ENCODE measurements at regions not wholly inside any gene's neighbourhood (a gene's known extent, or its start where the extent isn't known, plus 50 kb on each side); places are given as distances from the start of the nearest gene placed in this dataset.

DNA sequence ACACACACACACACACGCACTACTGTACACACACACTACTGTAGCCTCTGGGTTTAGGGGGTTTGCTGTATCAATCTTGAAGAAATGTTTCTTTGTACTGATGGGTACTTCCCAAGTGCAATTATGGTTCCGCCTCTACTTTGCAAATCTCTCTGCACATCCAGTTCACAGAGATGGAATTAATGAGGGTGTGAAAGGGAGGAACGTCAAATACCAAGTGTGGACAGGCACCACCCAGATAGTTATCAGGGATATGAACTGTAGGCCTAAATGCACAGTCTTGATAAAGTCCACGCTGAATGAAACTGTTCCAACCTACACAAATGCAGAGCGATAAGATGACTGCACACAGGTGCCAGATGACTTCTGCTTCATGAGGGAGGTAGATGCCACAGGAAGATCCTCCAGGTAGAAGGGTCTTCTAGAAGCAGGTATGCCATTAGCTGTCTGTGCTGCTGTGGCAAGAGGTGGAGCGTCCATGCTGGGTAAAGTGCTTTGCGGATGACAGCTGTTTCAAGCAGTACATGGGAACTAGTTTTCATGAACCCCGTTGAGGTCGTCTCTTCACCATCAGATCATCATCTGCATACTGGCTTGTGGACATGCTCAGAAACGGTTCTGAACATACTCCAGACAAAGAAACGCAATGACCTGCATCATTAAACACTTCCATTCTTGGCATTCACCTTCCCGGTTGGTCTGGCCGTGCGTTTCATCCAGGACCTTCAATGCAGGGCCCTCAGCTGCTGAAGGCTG lies 314.3 kb upstream of the RTL1 start:
- no peak overlapping the region for H3K27ac ChIP-seq (ENCODE audit: insufficient read depth, low read depth, low read length)
- H3K9me1 ChIP-seq (replicated peaks; ENCODE audit: control insufficient read depth, extremely low read depth, insufficient read depth, low read length): no peaks in the 10 kb centered on the region
- TF ChIP-seq FOS (IDR thresholded peaks at IDR 0.05; ENCODE audit: borderline replicate concordance, insufficient read depth, low read length) (no peak), JUN (IDR thresholded peaks at IDR 0.05; ENCODE audit: borderline replicate concordance, insufficient read depth, insufficient read length, low read depth) (no peak), POLR2A (IDR thresholded peaks at IDR 0.05; ENCODE audit: low read depth, low read length) (no peak)
- TF ChIP-seq, protein P1, sequence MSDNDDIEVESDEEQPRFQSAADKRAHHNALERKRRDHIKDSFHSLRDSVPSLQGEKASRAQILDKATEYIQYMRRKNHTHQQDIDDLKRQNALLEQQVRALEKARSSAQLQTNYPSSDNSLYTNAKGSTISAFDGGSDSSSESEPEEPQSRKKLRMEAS (IDR thresholded peaks at IDR 0.05; ENCODE audit: insufficient read depth, insufficient read length): no peak
- no peak overlapping the region for H3K4me2 ChIP-seq (ENCODE audit: insufficient read depth, low read length)
- no peak overlapping the region for H2AFZ ChIP-seq (ENCODE audit: low read depth, low read length)
- H3K27me3 ChIP-seq (ENCODE audit: control insufficient read depth in 2 of 2, insufficient read depth in 2 of 2, low read length in 2 of 2): no peaks in the 10 kb centered on the region
- no peak overlapping the region for H3K4me3 ChIP-seq (replicated peaks in 1 of 3; ENCODE audit: insufficient read depth in 1 of 3, low read depth in 1 of 3, low read length in 3 of 3)
- no peaks in the 10 kb centered on the region for H3K9me3 ChIP-seq (replicated peaks; ENCODE audit: control insufficient read depth, insufficient read depth, low read length)
- BruUV-seq (replicated peaks): no TSS peak
- CTCF ChIA-PET: interaction anchor here (1.3 to 2.1 kb wide), 2 partner anchors 17 to 55 kb away, joined by 3 to 6 read pairs; no protein-coding TSS in a partner anchor
- H3K4me1 ChIP-seq (ENCODE audit: control insufficient read depth, extremely low read depth, insufficient read depth, low read length): no peaks in the 10 kb centered on the region
- H4K20me1 ChIP-seq (replicated peaks; ENCODE audit: control insufficient read depth, extremely low read depth, insufficient read depth, low read length): no peaks in the 10 kb centered on the region
- dilution Hi-C loops (cut with MboI; ENCODE audit: extremely low pct_ligation_motif_present, low sequenced_read_pairs) (no loop called here), intact Hi-C loops (cut with micrococcal nuclease) (no loop called here)
- POLR2A ChIA-PET: no interaction called here
- no peak overlapping the region for H3K9ac ChIP-seq (replicated peaks; ENCODE audit: extremely low read depth, insufficient read depth, low read length)
- DNase-seq (ENCODE audit: low read depth, low spot score): no peak
- H3K36me3 ChIP-seq (ENCODE audit: control insufficient read depth in 2 of 2, extremely low read depth in 1 of 2, insufficient read depth in 2 of 2, low read length in 2 of 2): no peaks in the 10 kb centered on the region
- no peak for FAIRE-seq
- no peaks in the 10 kb centered on the region for H3K79me2 ChIP-seq (ENCODE audit: control insufficient read depth, insufficient read depth, low read length)

DNA sequence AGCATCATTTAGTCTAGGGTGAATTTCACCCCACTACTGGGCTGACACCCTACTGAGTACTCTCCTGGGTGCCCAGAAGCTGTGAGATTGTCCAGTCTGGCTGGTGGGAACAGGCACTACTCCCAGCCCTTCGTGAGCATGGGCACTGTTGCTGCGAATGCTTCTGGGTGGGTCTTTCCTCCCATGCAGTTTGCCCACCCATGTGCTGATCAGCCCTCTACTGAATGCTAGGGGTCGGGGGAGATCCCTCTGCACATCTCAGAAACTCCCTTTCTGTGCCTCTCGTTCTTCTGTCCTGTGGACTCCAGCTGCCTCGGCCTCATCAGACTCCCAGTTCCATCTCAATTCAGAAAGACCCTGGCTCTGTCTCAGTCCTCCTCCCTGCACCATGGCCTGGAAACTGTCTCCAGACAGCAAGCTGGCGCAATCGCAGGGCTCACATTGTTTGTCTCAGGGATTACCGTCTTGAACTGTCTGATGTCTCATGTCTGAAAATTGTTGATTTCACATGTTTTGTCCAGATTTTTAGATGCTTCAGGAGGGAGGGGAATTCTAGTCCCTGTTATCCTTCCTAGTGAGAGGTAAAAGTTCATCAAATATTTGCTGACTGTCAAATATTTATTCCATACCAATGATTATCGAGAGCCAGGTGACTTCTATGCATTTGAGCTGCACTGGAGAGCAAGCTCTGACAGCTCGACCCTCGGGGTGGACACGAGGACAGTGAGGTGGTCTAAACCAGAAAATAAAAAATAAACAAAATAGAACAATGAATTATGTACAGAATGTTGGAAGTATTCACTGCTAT lies 316.6 kb upstream of the RTL1 start:
- Histone ChIP-seq H3K4me1 (ENCODE audit: control insufficient read depth, extremely low read depth, insufficient read depth, low read length) (no peaks in the 10 kb centered on the region), H3K4me2 (ENCODE audit: insufficient read depth, low read length) (no peak overlapping the region), H3K27me3 (ENCODE audit: control insufficient read depth in 2 of 2, insufficient read depth in 2 of 2, low read length in 2 of 2) (peaks cover 0 to 2% of the 10 kb centered on the region in 2 experiments), H3K4me3 (replicated peaks in 1 of 3; ENCODE audit: insufficient read depth in 1 of 3, low read depth in 1 of 3, low read length in 3 of 3) (no peak overlapping the region), H3K36me3 (ENCODE audit: control insufficient read depth in 2 of 2, extremely low read depth in 1 of 2, insufficient read depth in 2 of 2, low read length in 2 of 2) (no peaks in the 10 kb centered on the region), H3K9me3 (replicated peaks; ENCODE audit: control insufficient read depth, insufficient read depth, low read length) (no peaks in the 10 kb centered on the region), H3K79me2 (ENCODE audit: control insufficient read depth, insufficient read depth, low read length) (no peaks in the 10 kb centered on the region), H3K9ac (replicated peaks; ENCODE audit: extremely low read depth, insufficient read depth, low read length) (no peak overlapping the region), H2AFZ (ENCODE audit: low read depth, low read length) (no peak overlapping the region), H3K9me1 (replicated peaks; ENCODE audit: control insufficient read depth, extremely low read depth, insufficient read depth, low read length) (no peaks in the 10 kb centered on the region), H4K20me1 (replicated peaks; ENCODE audit: control insufficient read depth, extremely low read depth, insufficient read depth, low read length) (no peaks in the 10 kb centered on the region), H3K27ac (ENCODE audit: insufficient read depth, low read depth, low read length) (no peak overlapping the region)
- intact Hi-C loops (cut with micrococcal nuclease) (no loop called here), dilution Hi-C loops (cut with MboI; ENCODE audit: extremely low pct_ligation_motif_present, low sequenced_read_pairs) (no loop called here)
- DNase-seq (ENCODE audit: low read depth, low spot score): no peak
- CTCF ChIA-PET: interaction anchor here (1.7 to 2.1 kb wide), 2 partner anchors 15 kb away, joined by 6 read pairs; no protein-coding TSS in a partner anchor
- TF ChIP-seq EZH2 (IDR thresholded peaks at IDR 0.05; ENCODE audit: borderline replicate concordance, low read depth, low read length, severe bottlenecking) (no peak), GATA2 (IDR thresholded peaks at IDR 0.05; ENCODE audit: insufficient read depth, insufficient read length, low read depth, low read length) (no peak), JUN (IDR thresholded peaks at IDR 0.05; ENCODE audit: borderline replicate concordance, insufficient read depth, insufficient read length, low read depth) (no peak), FOS (IDR thresholded peaks at IDR 0.05; ENCODE audit: borderline replicate concordance, insufficient read depth, low read length) (no peak), POLR2AphosphoS5 (IDR thresholded peaks at IDR 0.05; ENCODE audit: insufficient read depth, low read depth, low read length) (no peak), MYC (IDR thresholded peaks at IDR 0.05; ENCODE audit: low read depth, low read length) (no peak), POLR2A (IDR thresholded peaks at IDR 0.05; ENCODE audit: low read depth, low read length) (no peak)
- TF ChIP-seq, protein P2, sequence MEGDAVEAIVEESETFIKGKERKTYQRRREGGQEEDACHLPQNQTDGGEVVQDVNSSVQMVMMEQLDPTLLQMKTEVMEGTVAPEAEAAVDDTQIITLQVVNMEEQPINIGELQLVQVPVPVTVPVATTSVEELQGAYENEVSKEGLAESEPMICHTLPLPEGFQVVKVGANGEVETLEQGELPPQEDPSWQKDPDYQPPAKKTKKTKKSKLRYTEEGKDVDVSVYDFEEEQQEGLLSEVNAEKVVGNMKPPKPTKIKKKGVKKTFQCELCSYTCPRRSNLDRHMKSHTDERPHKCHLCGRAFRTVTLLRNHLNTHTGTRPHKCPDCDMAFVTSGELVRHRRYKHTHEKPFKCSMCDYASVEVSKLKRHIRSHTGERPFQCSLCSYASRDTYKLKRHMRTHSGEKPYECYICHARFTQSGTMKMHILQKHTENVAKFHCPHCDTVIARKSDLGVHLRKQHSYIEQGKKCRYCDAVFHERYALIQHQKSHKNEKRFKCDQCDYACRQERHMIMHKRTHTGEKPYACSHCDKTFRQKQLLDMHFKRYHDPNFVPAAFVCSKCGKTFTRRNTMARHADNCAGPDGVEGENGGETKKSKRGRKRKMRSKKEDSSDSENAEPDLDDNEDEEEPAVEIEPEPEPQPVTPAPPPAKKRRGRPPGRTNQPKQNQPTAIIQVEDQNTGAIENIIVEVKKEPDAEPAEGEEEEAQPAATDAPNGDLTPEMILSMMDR (IDR thresholded peaks at IDR 0.05; ENCODE audit: extremely low read depth in 1 of 2, insufficient read depth in 1 of 2, low read depth in 1 of 2, low read length in 2 of 2): no peak
- TF ChIP-seq, protein P1 (IDR thresholded peaks at IDR 0.05; ENCODE audit: insufficient read depth, insufficient read length): no peak
- no peak for FAIRE-seq
- BruUV-seq (replicated peaks): no TSS peak
- POLR2A ChIA-PET: no interaction called here

All from endothelial cell of umbilical vein (primary cell).